HepG2 (cell line): ENCODE measurements at regions not wholly inside any gene's neighbourhood (a gene's known extent, or its start where the extent isn't known, plus 50 kb on each side); places are given as distances from the start of the nearest gene placed in this dataset.

ENCODE experiments used
- ATAC-seq: fragments of 200-7000 bp; cut with Tn5 transposase; 3 replicates; pipeline ENCODE4 v1.9.1; 2020; ENCODE audit warnings: mild to moderate bottlenecking, moderate library complexity
- BruUV-seq: library from RNA; stranded (reverse); fragments of 400-500 nt; replicated peaks from 2 replicates; lab custom pipeline; 2021; lab: Mats Ljungman, UMichigan
- CTCF ChIA-PET: fragments of 300-600 bp; formaldehyde crosslinking; extraction: SDS; loops from one replicate; lab custom pipeline; 2021; ENCODE audit warnings: low total read pairs, inconsistent platforms, low intra/inter-chr PET ratio; lab: Yijun Ruan, JAX
- POLR2A ChIA-PET: fragments of 350-600 bp; sonication (Branson Sonifier 250); formaldehyde crosslinking; loops from one replicate; lab custom pipeline; 2020; ENCODE audit warnings: antibody characterized with exemption, inconsistent platforms; lab: Yijun Ruan, JAX
- DNase-seq: peaks from one replicate; pipeline ENCODE4 v3.0.0-alpha.2; 2015; ENCODE audit warnings: low spot score
- FAIRE-seq: peaks from 3 replicates; lab custom pipeline; 2011; peaks lifted over from hg19 to GRCh38; lab: Jason Lieb, UNC
- H2AFZ ChIP-seq: one replicate; pipeline ENCODE4 v1.6.1; 2011; ENCODE audit warnings: low read length, inconsistent platforms
- H3K27ac ChIP-seq: fragments of 300-600 bp; 3 replicates; pipeline ENCODE4 v1.8.0; 2011; ENCODE audit warnings: mixed run types, mild to moderate bottlenecking, mixed read lengths, low read length, inconsistent platforms; ENCODE audit not compliant: insufficient read depth; ENCODE audit errors: extremely low read length
- H3K27me3 ChIP-seq, 2 experiments: fragments of 200-600 bp in 1 of 2; 2 replicates in 1 of 2; 3 replicates in 1 of 2; pipeline versions ENCODE4 v1.6.0 to v1.8.0; 2011; ENCODE audit warnings: low read length in 2 of 2, mild to moderate bottlenecking in 2 of 2, moderate library complexity in 2 of 2, inconsistent platforms in 1 of 2; ENCODE audit not compliant: insufficient read depth in 2 of 2, control insufficient read depth in 1 of 2
- H3K36me3 ChIP-seq, 2 experiments: fragments of 200-600 bp in 1 of 2; replicated peaks in 1 of 2; 2 replicates in 1 of 2; 3 replicates in 1 of 2; pipeline versions ENCODE4 v1.5.1 to v1.8.0; 2011; ENCODE audit warnings: low read length in 2 of 2, inconsistent platforms in 1 of 2; ENCODE audit not compliant: insufficient read depth in 2 of 2, control insufficient read depth in 1 of 2
- H3K4me1 ChIP-seq: 2 replicates; pipeline ENCODE4 v1.5.1; 2012; ENCODE audit warnings: low read length, inconsistent platforms; ENCODE audit not compliant: insufficient read depth
- H3K4me2 ChIP-seq: 2 replicates; pipeline ENCODE4 v1.6.0; 2011; ENCODE audit warnings: low read depth, low read length, inconsistent platforms
- H3K4me3 ChIP-seq, 3 experiments: fragments of 200-600 bp in 1 of 3; sonication (generic), shearing (Covaris generic) in 1 of 3; replicated peaks in 1 of 3; 2 replicates each; pipeline ENCODE4 v1.5.1; 2011 to 2016; ENCODE audit warnings: low read length in 3 of 3, inconsistent platforms in 2 of 3, low read depth in 2 of 3, mild to moderate bottlenecking in 2 of 3, control low read depth in 1 of 3, mixed read lengths in 1 of 3; ENCODE audit not compliant: insufficient read depth in 1 of 3
- H3K79me2 ChIP-seq: one replicate; pipeline ENCODE4 v1.6.1; 2011; ENCODE audit warnings: low read length, inconsistent platforms; ENCODE audit not compliant: insufficient read depth
- H3K9ac ChIP-seq: 2 replicates; pipeline ENCODE4 v1.6.0; 2011; ENCODE audit warnings: mild to moderate bottlenecking, low read depth, low read length, inconsistent platforms; ENCODE audit not compliant: insufficient read depth
- H3K9me3 ChIP-seq: 2 replicates; pipeline ENCODE4 v1.5.1; 2012; ENCODE audit warnings: mild to moderate bottlenecking, low read length
- H4K20me1 ChIP-seq: 2 replicates; pipeline ENCODE4 v1.6.0; 2011; ENCODE audit warnings: inconsistent platforms, mild to moderate bottlenecking, low read length, moderate library complexity; ENCODE audit not compliant: insufficient read depth
- ASH2L ChIP-seq: fragments of 300-600, 200-600 bp; sonication (generic); IDR thresholded peaks from 2 replicates; pipeline ENCODE4 v1.7.0; 2017; ENCODE audit warnings: low read depth, mild to moderate bottlenecking, moderate library complexity, mixed read lengths, low read length; ENCODE audit not compliant: insufficient read length
- CEBPB ChIP-seq: IDR thresholded peaks from 2 replicates; pipeline ENCODE4 v1.6.1; 2011; ENCODE audit warnings: low read depth, low read length, improper control_type of control experiment, borderline replicate concordance
- CEBPG ChIP-seq: IDR thresholded peaks from 2 replicates; pipeline ENCODE4 v1.6.1; 2016
- ESRRA ChIP-seq: sonication (generic); formaldehyde crosslinking; IDR thresholded peaks from 2 replicates; pipeline ENCODE4 v1.5.1; 2020; ENCODE audit warnings: mild to moderate bottlenecking, low read depth, missing genetic modification reagents
- XBP1 ChIP-seq: sonication (generic); formaldehyde crosslinking; IDR thresholded peaks from 2 replicates; pipeline ENCODE4 v1.5.0; 2020; ENCODE audit warnings: missing genetic modification reagents
- ZBTB7B ChIP-seq: sonication (generic); formaldehyde crosslinking; IDR thresholded peaks from 2 replicates; pipeline ENCODE4 v1.4.0; 2020; ENCODE audit warnings: missing genetic modification reagents
- ZNF3 ChIP-seq: IDR thresholded peaks from 2 replicates; pipeline ENCODE4 v1.7.0; 2017; ENCODE audit warnings: inconsistent platforms
- ZNF333 ChIP-seq: sonication (generic); formaldehyde crosslinking; IDR thresholded peaks from 2 replicates; pipeline ENCODE4 v1.4.0; 2020; ENCODE audit warnings: mild to moderate bottlenecking, missing genetic modification reagents, borderline replicate concordance
- ZNF550 ChIP-seq: sonication (generic); formaldehyde crosslinking; IDR thresholded peaks from 2 replicates; pipeline ENCODE4 v1.4.0; 2020; ENCODE audit warnings: mild to moderate bottlenecking, missing genetic modification reagents, borderline replicate concordance
- ZNF570 ChIP-seq: sonication (generic); formaldehyde crosslinking; IDR thresholded peaks from 2 replicates; pipeline ENCODE4 v1.4.0; 2020; ENCODE audit warnings: mild to moderate bottlenecking, missing genetic modification reagents, borderline replicate concordance
- WGBS: methylation state at CpG from one replicate; pipeline ENCODE4 v1.1.6; 2017; ENCODE audit warnings: low lambda C conversion rate; 5-methylcytosine and 5-hydroxymethylcytosine counted together
- in situ Hi-C: cut with HindIII; loops from 2 replicates; pipeline ENCODE4 v1.10.0; 2017; ENCODE audit warnings: low pct_unique_long_range_greater_than_20kb; ENCODE audit not compliant: extremely low pct_ligation_motif_present
- intact Hi-C: fragments of 100-400 bp; cut with micrococcal nuclease; formaldehyde crosslinking; loops from one replicate; pipeline ENCODE4 v1.10.0; 2022; ENCODE audit not compliant: unreplicated experiment

DNA sequence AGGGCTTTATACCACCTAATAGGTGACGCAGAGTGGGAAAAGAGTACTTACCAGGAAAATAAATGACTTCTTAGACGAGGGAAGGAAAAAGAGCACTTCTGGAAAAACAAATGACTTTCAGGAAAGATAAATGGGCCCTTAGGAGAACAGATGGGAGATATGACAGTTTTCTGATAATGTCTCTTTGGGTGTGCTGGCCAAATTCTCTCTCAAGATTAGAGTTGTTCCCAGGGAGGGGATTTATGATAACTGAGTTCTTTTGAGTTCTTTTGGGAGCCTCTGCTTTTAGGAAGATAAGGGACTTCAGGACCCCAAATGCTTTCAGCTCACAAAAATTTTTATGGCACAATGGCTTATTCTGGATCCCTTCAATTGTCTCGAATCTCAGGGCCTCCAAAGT is 70.3 kb upstream of the EPCAM start:
- Histone ChIP-seq H4K20me1 (no peaks in the 10 kb centered on the region), H3K4me2 (no peak overlapping the region), H2AFZ (no peak overlapping the region), H3K9ac (no peak overlapping the region), H3K79me2 (no peaks in the 10 kb centered on the region), H3K4me1 (peaks cover 10% of the 10 kb centered on the region), H3K27me3 (no peaks in the 10 kb centered on the region), H3K9me3 (no peaks in the 10 kb centered on the region), H3K4me3 (no peak overlapping the region), H3K27ac (no peak overlapping the region), H3K36me3 (no peaks in the 10 kb centered on the region)
- ChIA-PET CTCF (no interaction called here), POLR2A (no interaction called here)
- FAIRE-seq (no peak), DNase-seq (no peak), ATAC-seq (no peak)
- BruUV-seq: no TSS peak
- intact Hi-C loops: loop anchor here (5.0 kb wide), 1 partner anchor 886 kb away; no protein-coding TSS in a partner anchor
- 87% methylated on average over 3 of the region's 3 CpGs for WGBS
- in situ Hi-C loops: no loop called here
- TF ChIP-seq ZBTB7B (no peak), ASH2L (no peak), ZNF570 (CRISPR knock-in tag) (no peak), ESRRA (no peak), ZNF3 (no peak), ZNF333 (CRISPR knock-in tag) (no peak), XBP1 (CRISPR knock-in tag) (no peak)

DNA sequence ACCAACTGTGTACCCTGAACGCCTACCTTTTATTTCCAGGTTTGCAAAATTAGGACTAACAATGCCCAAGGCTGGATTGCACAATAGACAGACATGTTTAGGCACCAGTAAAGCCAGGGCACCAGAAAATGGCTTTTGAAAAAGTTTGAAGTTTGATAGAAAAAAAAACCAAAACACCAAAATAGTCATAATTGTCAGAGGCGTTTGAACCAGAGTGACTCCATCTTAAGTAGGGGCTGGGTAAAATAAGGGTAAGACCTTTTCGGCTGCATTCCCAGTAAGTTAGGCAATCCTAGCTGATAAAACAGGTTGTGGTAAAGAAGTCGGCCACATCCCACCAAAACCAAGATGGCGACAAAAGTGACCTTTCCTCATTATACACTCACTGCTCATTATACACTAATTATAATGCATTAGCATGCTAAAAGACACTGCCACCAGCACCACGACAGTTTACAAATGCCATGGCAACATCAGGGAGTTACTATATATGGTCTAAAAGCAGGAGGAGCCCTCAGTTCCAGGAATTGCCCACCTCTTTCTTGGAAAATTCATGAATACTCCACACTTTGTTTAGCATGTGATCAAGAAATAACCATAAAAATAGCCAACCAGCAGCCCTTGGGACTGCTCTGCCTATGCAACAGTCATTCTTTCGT is 71.2 kb upstream of the EPCAM start:
- POLR2A ChIA-PET: no interaction called here
- H2AFZ ChIP-seq: no peak overlapping the region
- ATAC-seq: no peak

More for the DNA sequence above, 71.2 kb upstream of the EPCAM start:
- Histone ChIP-seq H3K9ac (no peak overlapping the region), H4K20me1 (no peaks in the 10 kb centered on the region), H3K27me3 (no peaks in the 10 kb centered on the region), H3K27ac (no peak overlapping the region), H3K9me3 (no peaks in the 10 kb centered on the region), H3K36me3 (no peaks in the 10 kb centered on the region), H3K79me2 (no peaks in the 10 kb centered on the region), H3K4me3 (no peak overlapping the region), H3K4me1 (peaks cover 1% of the 10 kb centered on the region), H3K4me2 (no peak overlapping the region)
- CTCF ChIA-PET: no interaction called here
- BruUV-seq: no TSS peak
- no peak for DNase-seq
- FAIRE-seq: no peak
- WGBS: 90% methylated on average over 7 of the region's 7 CpGs
- in situ Hi-C loops: no loop called here
- intact Hi-C loops: loop anchor here (5.0 kb wide), 1 partner anchor 886 kb away; no protein-coding TSS in a partner anchor
- TF ChIP-seq CEBPB (peak; percentile 88), ZNF550 (CRISPR knock-in tag) (no peak), CEBPG (CRISPR knock-in tag) (peak; percentile 45; the same call in 1 of the 2 replicates)
